ENCODE measurements at regions not wholly inside any gene's neighbourhood (a gene's known extent, or its start where the extent isn't known, plus 50 kb on each side); places are given as distances from the start of the nearest gene placed in this dataset.

GRCh38 chr9:81506941-81507864 is 182.1 kb downstream of the TLE1 start:
- Histone ChIP-seq H3K4me3 (no peak overlapping the region), H3K9me3 (no peaks in the 10 kb centered on the region), H3K27me3 (no peaks in the 10 kb centered on the region), H3K36me3 (no peaks in the 10 kb centered on the region), H3K27ac (replicated peaks in 1 of 4) (no peak overlapping the region), H3K4me1 (no peaks in the 10 kb centered on the region)
- intact Hi-C loops (cut with DNase I), result no loop called here
- no peak for DNase-seq (ENCODE audit: extremely low spot score)
- no peak for TF ChIP-seq EP300 (IDR thresholded peaks at IDR 0.05)
- no peak for TF ChIP-seq POLR2A (IDR thresholded peaks at IDR 0.05; ENCODE audit: low read depth)
- no peak for TF ChIP-seq CTCF (IDR thresholded peaks at IDR 0.05)
- TF ChIP-seq POLR2AphosphoS5 (IDR thresholded peaks at IDR 0.05), result no peak
- 93% methylated on average over 5 of the region's 32 CpGs for WGBS

- Histone ChIP-seq H3K36me3 (no peaks in the 10 kb centered on the region), H3K9me3 (no peaks in the 10 kb centered on the region), H3K4me3 (no peak overlapping the region), H3K27me3 (no peaks in the 10 kb centered on the region), H3K4me1 (peaks cover 15 to 25% (median 20%) of the 10 kb centered on the region in 4 donors), H3K27ac (replicated peaks in 1 of 4) (peak overlapping the region; percentile 72 to 82 (median 76))
- DNase-seq (ENCODE audit: extremely low spot score), result no peak
- intact Hi-C loops (cut with DNase I), result loop anchor here (10.0 kb wide), 1 partner anchor 105 kb away; no protein-coding TSS in a partner anchor
- 88% methylated on average over 2 of the region's 2 CpGs for WGBS
- TF ChIP-seq POLR2AphosphoS5 (IDR thresholded peaks at IDR 0.05) (no peak), POLR2A (IDR thresholded peaks at IDR 0.05; ENCODE audit: low read depth) (no peak), CTCF (IDR thresholded peaks at IDR 0.05) (no peak), EP300 (IDR thresholded peaks at IDR 0.05) (no peak)
Observed at GRCh38 chr9:81499594-81499993, 189.8 kb downstream of the TLE1 start.

- TF ChIP-seq EP300 (IDR thresholded peaks at IDR 0.05), result peak; percentile 48
- no peak for TF ChIP-seq CTCF (IDR thresholded peaks at IDR 0.05)
- TF ChIP-seq POLR2AphosphoS5 (IDR thresholded peaks at IDR 0.05), result peak in 1 of 2 donors; percentile 87
- no peak for TF ChIP-seq POLR2A (IDR thresholded peaks at IDR 0.05; ENCODE audit: low read depth)
- Histone ChIP-seq H3K27me3 (no peaks in the 10 kb centered on the region), H3K36me3 (no peaks in the 10 kb centered on the region), H3K4me3 (peak overlapping the region in 1 of 4 donors; percentile 5), H3K9me3 (no peaks in the 10 kb centered on the region), H3K4me1 (peaks cover 15 to 25% (median 20%) of the 10 kb centered on the region in 4 donors), H3K27ac (replicated peaks in 1 of 4) (peak overlapping the region; percentile 72 to 82 (median 76))
- intact Hi-C loops (cut with DNase I), result loop anchor here (10.0 kb wide), 1 partner anchor 104 kb away; no protein-coding TSS in a partner anchor
- 34% methylated on average over 6 of the region's 6 CpGs for WGBS
- DNase-seq (ENCODE audit: extremely low spot score), result no peak
Observed at GRCh38 chr9:81499021-81499454, 190.3 kb downstream of the TLE1 start.

DNA sequence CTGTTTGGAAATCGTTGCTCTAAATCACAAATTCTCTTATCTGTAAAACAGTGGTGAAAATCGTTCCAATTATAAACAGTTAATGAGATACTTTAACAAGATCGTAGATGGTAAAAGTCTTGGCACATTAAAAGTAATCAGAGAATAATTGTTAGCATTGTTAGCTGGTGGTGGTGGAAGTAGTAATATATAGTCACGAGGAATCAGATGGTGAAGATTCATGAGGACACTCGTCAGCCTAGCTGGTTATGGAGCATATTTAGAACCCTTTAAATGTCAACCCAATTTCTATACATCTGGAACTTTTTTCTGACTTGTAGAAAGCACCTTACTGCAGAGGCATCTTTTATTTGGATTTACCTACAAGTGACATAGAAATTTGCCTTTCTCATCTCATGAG is 190.8 kb downstream of the TLE1 start:
- Histone ChIP-seq H3K27ac (replicated peaks in 1 of 4) (peak overlapping the region; percentile 72 to 82 (median 76)), H3K4me3 (peak overlapping the region in 1 of 4 donors; percentile 5)
- TF ChIP-seq EP300 (IDR thresholded peaks at IDR 0.05) (no peak), POLR2A (IDR thresholded peaks at IDR 0.05; ENCODE audit: low read depth) (no peak), CTCF (IDR thresholded peaks at IDR 0.05) (no peak), POLR2AphosphoS5 (IDR thresholded peaks at IDR 0.05) (no peak)

More for the DNA sequence above, 190.8 kb downstream of the TLE1 start:
- DNase-seq (ENCODE audit: extremely low spot score), result no peak
- 60% methylated on average over 5 of the region's 5 CpGs for WGBS
- Histone ChIP-seq H3K4me1 (peaks cover 15 to 25% (median 20%) of the 10 kb centered on the region in 4 donors), H3K27me3 (no peaks in the 10 kb centered on the region), H3K9me3 (no peaks in the 10 kb centered on the region), H3K36me3 (no peaks in the 10 kb centered on the region)
- intact Hi-C loops (cut with DNase I), result loop anchor here (10.0 kb wide), 1 partner anchor 104 kb away; no protein-coding TSS in a partner anchor
